Stomach (tissue), 4 donors: ENCODE measurements at regions not wholly inside any gene's neighbourhood (a gene's known extent, or its start where the extent isn't known, plus 50 kb on each side); places are given as distances from the start of the nearest gene placed in this dataset.

Experiments used
- POLR2A ChIP-seq, 4 donors: fragments of 450-650 bp; IDR thresholded peaks; one replicate each; pipeline ENCODE4 v1.6.1; 2016; ENCODE audit warnings: antibody characterized with exemption in 4 of 4, control low read depth in 2 of 4, mild to moderate bottlenecking in 1 of 4, moderate library complexity in 1 of 4
- TF ChIP-seq, protein P1 (sequence below), 7 experiments: fragments of 450-650 bp in 4 of 7; fragments of 200-600 bp in 3 of 7; sonication (generic) in 3 of 7; IDR thresholded peaks; one replicate each; pipeline ENCODE4 v1.5.1; 2016 to 2019; ENCODE audit warnings: antibody characterized with exemption in 7 of 7, control low read depth in 2 of 7, mild to moderate bottlenecking in 1 of 7

DNA sequence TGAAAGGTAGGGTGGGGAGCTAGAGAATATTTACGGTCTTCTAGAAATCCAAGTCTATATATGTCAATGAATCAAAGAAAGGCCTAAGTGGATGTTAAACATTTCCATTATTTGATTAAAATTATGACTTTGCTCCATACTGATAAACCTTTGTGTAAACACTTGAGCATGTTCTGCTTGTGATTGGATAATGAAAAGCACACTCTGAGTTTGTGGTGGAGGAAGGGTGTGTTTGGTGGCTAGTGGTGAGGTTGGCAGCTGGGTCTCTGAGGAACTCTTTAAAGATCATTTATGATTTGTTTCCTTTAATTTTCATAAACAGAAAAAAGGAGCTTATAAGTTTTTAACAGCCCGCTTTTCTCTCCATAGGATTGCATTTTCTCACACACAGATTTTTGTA is 84.7 kb downstream of the RFPL4B start:
- TF ChIP-seq, protein P1, sequence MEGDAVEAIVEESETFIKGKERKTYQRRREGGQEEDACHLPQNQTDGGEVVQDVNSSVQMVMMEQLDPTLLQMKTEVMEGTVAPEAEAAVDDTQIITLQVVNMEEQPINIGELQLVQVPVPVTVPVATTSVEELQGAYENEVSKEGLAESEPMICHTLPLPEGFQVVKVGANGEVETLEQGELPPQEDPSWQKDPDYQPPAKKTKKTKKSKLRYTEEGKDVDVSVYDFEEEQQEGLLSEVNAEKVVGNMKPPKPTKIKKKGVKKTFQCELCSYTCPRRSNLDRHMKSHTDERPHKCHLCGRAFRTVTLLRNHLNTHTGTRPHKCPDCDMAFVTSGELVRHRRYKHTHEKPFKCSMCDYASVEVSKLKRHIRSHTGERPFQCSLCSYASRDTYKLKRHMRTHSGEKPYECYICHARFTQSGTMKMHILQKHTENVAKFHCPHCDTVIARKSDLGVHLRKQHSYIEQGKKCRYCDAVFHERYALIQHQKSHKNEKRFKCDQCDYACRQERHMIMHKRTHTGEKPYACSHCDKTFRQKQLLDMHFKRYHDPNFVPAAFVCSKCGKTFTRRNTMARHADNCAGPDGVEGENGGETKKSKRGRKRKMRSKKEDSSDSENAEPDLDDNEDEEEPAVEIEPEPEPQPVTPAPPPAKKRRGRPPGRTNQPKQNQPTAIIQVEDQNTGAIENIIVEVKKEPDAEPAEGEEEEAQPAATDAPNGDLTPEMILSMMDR (IDR thresholded peaks at IDR 0.05): no peak
- TF ChIP-seq POLR2A (IDR thresholded peaks at IDR 0.05): no peak
